ENCODE measurements at regions not wholly inside any gene's neighbourhood (a gene's known extent, or its start where the extent isn't known, plus 50 kb on each side); places are given as distances from the start of the nearest gene placed in this dataset.
A peak's percentile ranks its signal among the peaks of the same experiment; 100 is the strongest.
"Not testable (repeated sequence)": the region's sequence is repeated elsewhere in the genome, so short reads cannot be mapped to it uniquely, and the experiment has no call there.

DNA sequence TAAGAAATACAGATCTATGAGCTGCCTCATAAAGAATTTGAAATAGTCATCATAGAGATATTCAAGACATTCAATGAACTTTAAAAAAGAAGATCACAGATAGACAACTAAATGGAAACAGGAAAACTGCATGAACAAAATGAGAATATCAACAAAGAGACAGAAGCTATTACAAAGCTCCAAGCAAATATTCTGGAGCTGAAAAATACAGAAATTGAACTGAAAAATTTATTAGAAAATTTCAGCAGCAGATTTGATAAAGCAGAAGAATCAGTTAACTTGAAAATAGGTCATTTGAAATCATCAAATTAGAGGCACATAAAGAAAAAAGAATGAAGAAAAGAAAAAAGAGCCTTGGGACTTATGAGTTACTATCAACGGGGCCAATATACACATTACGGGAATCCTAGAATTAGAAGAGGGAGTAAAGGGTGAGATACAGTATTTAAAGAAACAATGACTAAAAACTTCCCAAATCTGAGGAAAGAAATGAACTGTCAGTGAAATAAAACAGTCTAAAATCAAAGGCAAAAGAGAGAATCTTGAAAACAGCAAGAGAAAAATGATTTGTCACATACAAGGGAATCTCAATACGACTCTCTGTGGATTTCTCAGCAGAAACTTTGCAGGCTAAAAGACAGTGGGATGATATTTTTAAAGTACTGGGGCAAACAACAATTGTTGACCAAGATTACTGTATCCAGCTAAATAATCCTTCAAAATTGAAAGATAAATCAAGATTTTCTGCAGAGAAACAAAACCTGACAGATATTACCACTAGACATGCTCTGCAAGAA is 641.6 kb downstream of the ANKRD50 start:
- DNase-seq, result no peak

DNA sequence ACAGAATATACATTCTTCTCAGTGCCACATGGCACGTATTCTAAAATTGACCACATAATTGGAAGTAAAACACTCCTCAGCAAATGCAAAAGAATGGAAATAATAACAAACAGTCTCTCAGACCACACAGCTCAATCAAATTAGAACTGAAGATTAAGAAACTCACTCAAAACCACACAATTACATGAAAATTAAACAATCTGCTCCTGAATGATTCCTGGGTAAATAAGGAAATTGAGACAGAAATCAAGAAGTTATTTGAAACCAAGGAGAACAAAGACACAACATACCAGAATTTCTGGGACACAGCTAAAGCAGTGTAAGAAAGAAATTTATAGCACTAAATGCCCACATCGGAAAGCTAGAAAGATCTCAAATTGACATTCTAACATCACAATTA is 637.3 kb downstream of the ANKRD50 start:
- DNase-seq, result not testable (repeated sequence)

DNA sequence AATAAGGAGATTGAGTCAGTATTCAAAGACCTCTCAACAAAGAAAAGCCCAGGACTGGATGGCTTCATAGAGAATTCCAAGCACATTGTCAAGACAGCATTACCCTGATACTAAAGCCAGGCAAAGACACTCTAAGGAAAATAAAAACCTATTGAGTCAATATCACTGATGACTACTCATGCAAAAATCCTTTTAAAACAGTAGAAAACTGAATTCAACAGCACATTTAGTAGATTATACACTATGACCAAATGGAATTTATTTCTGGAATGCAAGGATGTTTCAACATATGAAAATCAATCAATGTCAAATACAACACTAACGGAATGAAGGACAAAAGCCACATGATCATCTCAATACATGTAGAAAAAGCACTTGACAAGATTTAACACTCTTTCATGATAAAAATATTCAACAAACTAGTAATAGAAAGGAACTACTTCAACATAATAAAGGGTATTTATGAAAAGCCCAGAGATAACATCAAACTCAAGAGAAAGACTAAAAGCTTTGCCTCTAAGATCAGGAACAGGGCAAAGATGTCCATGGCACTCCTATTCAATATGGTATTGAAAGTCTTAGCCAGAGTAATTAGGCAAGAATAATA is 633.3 kb downstream of the ANKRD50 start:
- DNase-seq, result no peak

DNA sequence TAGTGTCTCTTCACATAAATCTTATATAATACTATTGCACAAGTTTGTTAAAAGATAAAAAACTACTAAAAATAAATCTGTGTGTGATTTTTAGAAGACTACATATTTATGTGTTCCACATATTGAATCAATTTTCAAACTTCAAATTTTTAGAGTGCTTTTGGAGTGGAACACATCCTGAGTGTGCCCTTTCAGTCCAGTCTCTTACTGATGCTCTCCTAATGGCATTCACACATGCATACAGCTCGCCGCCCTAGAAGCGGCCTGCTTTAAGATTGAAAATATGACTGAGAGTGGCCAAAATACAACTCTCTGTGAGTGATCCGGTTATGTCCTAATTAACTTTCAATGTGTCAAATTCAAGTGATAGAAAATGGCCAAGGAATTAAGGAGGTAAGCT is 628.8 kb downstream of the ANKRD50 start:
- no peak for DNase-seq

DNA sequence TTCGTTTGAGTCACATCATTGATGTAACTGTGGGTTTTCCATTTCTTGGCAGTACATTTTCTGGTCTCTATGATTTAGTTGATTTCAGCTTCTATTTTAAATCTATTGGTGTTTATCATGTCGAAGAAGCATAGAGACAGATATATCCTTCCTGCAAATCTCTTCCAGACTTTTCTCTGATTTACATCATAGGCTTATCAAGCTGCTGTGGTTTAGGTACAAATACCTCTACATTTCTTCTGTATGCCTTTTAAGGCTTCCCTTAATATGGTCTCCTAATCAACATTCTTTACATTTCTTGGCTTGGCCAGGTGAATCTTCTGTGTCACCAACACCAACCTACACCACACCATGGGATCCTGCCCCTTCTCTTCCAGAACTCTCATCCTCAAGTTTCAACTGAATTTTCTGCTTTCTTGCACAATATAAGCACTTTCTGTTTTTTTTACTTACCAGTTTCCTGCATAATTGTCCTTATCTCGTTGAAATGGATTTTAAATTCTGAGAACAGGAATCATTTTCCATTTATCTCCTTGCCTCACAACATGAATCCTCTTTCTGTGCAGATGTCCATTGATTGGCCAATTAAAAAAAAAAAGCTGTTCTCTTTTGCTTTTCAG is 626.9 kb downstream of the ANKRD50 start:
- DNase-seq, result no peak

DNA sequence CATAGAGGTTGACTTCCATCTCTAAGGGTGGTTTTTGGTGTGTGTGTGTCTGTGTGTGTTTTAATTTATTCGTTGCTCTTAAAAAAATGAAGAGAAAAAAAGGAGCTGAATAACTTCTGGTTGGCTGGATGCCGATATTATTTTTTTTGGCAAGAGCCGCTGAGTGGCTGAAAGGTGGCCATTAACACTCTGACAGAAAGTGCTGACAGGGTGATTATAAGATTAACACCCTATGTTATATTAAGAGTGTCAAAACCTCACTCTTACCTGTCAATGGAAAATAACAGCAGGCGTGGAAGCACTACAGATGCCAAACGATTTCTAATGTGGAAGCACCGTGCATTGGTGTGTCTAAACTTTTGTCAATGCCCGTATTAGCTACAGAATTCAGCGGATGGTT is 622.5 kb downstream of the ANKRD50 start:
- no peak for DNase-seq

DNA sequence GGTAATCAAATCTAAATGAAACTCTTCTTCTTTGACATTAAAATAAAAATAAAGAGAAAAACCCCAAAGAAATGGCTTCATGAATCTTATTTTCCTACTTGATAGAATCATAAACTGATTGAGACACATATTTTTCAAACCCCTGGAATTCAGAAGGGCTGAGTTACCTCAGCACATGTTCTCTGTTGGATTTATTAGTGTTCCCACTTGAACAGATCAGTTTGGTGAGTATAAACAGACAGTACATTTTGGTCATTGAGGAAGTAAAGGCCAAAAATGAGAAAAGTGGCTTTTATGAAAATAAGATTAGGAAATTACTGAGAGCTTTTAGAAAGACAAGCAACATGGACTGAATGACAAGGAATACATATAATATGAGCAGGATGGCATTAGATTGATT is 620.4 kb downstream of the ANKRD50 start:
- DNase-seq, result no peak

DNA sequence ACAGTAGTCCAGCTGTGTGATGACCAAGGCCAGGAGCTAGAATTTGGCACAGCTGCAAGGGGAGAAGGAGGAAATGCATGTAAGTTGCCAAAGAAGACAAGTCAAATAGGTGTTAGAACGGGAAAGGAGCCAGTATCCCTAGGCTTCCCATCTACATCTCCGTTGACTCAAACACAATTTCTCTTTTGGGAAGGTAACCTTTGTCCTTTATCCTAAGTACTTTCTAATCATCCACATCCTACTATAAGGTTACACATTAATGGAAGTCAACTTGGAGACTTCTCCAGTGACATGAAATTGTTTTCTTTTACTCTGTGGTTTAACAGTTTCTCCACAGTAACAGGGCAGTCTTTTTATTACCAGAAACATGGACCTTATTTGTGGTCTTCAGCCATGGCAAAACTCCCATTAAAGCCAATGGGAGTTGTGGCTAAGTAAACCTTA is 620.0 kb downstream of the ANKRD50 start:
- DNase-seq, result no peak

DNA sequence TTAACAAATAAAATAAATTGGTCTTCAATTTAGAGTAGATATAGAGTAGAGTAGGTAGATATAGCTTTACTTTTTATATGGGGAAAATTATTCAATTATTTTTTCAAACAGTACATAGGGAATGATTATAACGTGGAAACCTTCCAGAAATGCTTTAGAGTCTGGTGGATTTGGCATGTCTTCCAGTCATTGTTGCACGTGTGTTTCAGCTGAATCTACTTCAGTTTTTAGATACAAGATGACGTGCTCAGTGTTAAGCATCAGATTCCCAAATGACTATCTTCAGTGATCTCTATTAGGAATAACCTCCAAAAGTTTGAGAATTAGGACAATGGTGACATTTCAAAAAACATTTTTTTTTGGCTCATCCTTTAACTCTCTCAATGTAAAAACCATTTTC is 616.9 kb downstream of the ANKRD50 start:
- DNase-seq, result no peak

DNA sequence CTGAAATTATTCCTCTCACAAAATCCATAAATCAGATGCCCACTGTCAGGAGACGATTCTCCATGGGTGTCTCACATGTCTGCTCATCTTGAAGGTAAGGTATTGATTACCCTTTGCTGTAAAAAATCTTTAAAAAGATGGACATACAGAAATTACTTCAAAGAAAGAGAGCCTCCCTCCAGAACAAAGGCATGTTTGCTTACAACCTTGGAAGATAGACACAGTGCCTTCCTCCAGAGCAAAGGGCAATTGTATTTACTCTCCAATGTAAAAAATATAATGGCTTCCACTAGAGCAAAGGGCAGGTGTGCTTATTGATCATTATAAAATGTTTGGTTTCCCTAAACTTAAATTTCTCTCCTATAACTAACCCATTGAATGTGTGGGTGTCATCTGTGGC is 616.2 kb downstream of the ANKRD50 start:
- no peak for DNase-seq

DNA sequence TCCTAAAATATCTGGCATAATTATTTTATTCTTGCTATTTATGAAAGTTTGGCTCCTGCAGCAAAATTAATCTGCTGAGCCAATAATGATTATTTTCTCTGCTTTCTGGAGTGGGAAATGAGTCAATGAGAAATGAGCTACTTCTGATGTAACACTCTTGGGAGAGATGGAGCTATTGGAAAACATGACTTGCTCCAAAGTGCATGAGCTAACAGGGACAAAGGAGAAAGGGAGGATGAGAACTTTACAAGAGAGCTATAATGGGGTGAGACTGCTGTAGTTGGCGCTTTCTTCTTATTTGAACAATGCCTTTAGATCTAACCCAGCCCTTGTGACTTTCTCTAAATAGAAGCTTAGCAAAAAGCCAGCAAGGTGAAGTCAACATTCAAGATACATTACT is 615.1 kb downstream of the ANKRD50 start:
- DNase-seq, result no peak

DNA sequence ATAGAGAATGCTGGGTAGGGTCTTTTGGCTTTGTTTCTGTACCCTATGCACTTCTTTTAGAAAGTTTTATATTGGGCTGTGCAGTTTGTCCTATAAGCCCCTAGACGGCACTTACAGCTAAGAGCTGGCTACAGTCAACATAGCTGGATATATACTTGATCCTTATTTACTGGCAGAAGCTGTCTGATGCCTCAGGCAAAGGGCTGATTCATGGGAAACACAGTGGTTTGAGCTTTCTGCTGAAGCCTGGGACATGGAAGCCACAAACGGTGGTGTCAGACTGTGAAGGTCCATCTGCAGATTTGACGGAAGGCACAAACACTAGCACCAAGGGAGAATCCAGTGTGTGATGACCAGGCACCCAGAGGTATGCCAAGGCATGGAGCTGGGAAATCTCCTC is 608.4 kb downstream of the ANKRD50 start:
- no peak for DNase-seq

DNA sequence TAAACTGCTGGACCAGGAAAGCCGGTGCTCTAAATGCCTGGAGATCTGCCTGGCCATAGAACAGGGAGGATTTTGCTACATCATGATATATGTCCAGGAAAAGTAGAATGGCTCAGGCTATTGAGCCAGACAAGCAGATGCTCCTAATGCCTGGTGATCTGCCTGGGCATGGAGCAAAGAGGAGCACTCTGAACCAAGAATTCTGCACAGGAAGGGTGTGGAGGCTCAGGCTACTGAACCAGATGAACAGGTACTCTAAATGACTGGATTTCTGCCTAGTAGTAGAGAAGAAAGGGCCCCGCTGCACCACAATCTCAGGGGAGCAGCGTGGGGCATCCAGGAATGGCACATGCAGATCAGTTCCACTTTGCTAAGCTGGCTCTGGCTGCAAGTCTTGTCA is 607.9 kb downstream of the ANKRD50 start:
- DNase-seq, result no peak

DNA sequence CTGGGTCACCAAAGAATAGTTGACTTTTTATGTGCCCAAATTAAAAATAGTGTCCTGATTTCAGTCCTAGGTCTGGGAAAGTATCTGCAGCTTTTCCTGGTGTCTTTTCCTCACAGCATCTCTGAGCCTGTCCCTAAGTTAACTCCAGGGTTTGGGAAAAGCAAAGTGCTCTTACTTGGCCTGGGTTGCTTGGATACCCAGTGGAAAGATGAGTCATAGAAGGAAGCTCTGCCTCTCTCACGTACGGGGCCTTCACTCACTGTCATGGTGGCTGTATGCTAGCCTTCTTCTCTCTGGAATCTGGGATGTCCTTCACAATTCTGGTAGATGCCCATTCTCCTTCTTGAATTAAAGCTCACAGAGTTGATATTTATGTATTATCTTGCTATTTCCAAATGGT is 607.3 kb downstream of the ANKRD50 start:
- no peak for DNase-seq

DNA sequence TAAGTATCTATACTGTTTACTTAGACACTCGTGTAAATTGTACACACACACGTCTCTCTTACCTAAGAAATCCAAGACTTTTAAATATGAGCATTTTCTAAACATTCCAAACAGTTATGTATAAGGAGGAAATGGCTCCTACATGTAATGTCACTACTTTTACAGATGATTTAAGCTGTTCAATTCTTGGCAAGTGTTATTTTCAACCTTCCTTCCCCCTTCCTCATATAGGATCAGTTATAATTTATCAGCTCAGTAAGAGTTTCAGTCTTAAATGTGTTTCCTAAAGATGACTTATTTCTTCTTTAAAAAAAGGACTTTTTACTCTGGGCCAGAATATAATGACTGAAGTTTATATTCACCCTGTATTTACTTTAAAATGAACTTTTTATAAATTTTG is 601.1 kb downstream of the ANKRD50 start:
- no peak for DNase-seq

DNA sequence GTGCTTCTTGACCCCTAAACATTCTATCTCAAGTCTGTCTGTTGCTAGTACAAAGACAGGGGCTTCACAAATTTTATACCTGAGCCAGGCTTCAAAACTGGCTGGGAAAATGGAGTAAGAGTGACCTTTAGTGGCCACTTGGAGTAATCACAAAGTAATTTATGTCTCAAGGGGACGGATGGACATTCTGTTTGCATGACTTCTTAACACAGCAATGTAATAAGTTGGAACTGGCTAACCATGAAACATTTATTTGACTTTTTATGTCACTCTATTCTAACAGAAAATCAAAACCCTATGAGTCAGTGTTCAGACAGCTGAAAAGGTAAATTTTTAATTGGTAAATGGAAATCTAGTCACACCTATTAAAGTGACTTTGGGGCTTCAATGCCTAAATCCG is 600.6 kb downstream of the ANKRD50 start:
- DNase-seq, result peak; percentile 5

DNA sequence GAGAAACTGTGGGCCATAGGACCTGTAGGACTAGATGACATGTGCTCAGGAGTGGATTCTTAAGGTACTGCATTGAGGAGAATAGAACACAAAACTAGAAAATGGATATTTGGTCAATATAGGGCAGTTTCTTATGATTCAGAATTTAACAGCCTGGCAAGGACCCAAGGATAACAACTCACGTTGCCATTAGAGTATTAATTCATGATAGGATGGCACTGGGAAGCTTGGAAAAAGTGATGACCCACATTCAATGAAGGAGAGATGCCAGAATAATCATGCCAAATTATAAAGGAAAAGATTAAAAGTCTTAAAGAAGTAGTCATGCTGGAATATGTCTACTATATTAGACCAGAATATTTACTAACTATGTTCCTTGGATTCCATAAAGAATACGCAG is 594.5 kb downstream of the ANKRD50 start:
- DNase-seq, result no peak

DNA sequence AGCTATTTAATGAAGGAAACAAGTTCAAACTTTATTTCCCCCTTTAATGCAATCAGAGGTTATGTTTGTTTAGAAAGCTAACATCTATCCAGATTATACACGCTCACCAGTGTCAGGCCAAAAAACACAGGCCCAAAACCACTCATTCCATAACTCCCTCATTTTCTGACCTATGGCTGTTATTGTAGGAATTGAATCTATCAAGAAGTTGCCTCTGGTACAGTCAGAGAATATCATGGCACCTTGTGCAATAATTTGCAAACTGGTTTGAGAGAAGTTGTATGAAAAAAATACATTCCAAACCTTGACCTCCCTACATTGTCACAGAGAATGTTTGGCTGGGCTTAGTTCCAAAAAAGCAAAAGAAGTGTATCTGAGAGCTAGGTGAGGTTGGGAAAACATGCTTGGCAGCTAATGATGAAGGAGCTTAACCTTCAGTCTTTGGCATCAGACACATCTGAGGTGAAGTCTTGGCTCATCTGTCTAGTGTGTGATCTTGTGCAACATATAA is 591.0 kb downstream of the ANKRD50 start:
- no peak for DNase-seq

DNA sequence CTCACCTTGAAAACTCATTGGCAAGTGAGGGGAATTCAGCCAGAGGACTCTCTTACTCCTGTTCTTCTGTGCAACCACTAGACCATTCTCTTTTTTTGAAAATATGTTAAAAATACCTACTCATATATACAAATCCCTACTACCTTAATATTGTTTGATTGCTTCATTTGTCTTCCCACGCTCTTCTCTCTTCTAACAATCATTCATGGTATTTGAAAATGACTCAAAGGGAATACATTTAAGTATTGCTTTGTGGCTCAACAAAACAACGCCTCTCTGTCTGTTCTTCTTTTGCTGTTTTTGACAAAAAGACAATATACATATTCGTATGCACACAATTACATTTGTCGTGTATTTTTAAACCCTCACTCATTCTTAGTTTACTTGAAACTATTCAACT is 589.4 kb downstream of the ANKRD50 start:
- DNase-seq, result no peak

DNA sequence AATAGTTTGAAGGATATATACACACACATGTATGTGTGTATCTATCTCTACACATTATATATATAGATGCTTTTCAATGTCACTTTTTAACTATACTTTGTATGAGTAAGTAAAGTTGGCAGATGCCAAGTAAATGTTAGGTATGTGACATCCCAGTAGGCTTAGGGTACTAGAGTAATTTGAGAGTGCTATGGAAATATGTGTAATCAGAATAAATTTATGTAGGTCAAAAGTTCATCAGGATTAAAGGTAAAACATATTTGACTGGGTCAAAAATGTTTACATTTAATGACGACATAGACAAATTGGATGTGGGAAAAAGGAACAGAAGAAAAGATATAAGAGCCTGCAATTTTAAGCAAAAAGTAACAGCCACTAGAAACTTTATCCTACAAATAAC is 588.8 kb downstream of the ANKRD50 start:
- DNase-seq, result no peak

DNA sequence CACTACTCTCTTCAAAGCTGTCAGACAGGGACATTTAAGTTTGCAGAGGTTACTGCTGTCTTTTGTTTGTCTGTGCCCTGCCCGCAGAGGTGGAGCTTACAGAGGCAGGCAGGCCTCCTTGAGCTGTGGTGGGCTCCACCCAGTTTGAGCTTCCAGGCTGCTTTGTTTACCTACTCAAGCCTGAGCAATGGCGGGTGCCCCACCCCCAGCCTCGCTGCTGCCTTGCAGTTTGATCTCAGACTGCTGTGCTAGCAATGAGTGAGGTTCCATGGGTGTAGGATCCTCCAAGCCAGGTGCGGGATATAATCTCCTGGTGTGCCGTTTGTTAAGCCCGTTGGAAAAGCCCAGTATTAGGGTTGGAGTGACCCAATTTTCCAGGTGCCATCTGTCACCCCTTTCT is 581.2 kb downstream of the ANKRD50 start:
- not testable (repeated sequence) for DNase-seq

DNA sequence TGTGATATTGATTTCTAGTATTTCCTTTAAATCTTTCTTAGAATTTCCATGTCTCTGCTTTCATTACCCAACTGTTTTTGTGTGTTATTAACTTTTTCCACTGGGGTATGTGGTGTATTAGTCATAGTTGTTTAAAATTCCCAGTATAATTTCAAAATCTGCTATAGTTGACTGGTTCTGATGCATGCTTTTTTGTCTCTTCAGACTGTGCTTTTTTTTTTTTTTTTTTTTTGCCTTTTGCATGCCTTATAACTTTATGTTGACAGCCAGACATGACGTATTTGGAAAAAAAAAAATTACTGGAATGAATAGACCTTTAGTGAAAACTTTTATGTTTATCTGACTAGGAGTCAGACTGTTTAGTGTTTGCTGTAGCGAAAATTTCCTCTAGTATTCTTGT is 580.4 kb downstream of the ANKRD50 start:
- no peak for DNase-seq

DNA sequence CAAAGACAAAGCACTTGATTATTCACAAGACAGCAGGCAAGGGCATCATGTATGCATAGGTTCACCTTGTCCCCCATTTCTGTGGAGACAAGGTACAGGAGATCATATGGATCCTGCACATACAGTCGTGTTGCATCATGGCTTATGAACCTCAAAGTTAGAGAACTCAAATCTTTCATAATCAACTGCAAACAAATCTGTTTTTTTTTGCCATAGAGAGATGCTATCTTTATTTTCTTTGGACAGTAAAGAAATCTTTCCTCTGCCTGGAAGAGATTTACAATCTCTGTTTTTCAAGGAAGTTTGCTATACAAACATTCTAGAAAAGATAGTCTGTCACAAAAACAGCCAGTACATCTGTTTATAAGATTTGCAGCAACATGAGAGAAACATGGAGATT is 578.8 kb downstream of the ANKRD50 start:
- DNase-seq, result no peak

DNA sequence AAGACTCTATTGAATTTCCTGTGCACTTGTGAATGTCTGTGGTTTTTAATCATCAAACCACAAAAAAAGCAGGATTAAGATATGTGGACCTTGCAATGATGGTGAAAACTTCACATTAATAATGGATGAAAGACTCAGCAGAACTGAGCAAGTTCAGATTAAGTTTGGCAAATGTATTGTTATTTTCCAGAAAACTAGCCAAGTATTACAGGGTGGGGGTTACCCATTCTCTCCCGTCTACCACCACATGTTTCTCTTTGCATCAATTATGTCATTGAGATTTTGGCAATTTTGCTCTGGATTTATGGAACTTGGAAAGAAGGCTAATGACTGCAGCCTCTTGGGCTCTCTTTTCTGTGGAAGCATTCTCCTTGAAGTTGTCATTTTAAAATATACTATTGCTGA is 577.1 kb downstream of the ANKRD50 start:
- DNase-seq, result no peak

Measured in NCI-H774 (cell line).